VCaP (cell line): ENCODE measurements at regions not wholly inside any gene's neighbourhood (a gene's known extent, or its start where the extent isn't known, plus 50 kb on each side); places are given as distances from the start of the nearest gene placed in this dataset.
A peak's percentile ranks its signal among the peaks of the same experiment; 100 is the strongest.

Source experiments
- H3K27ac ChIP-seq: fragments of 450-650 bp; 2 replicates; pipeline ENCODE4 v1.5.1; 2017
- CTCF ChIP-seq: fragments of 450-650 bp; conservative IDR thresholded peaks from 2 replicates; pipeline ENCODE4 v1.5.1; 2017; ENCODE audit warnings: mild to moderate bottlenecking, moderate library complexity

DNA sequence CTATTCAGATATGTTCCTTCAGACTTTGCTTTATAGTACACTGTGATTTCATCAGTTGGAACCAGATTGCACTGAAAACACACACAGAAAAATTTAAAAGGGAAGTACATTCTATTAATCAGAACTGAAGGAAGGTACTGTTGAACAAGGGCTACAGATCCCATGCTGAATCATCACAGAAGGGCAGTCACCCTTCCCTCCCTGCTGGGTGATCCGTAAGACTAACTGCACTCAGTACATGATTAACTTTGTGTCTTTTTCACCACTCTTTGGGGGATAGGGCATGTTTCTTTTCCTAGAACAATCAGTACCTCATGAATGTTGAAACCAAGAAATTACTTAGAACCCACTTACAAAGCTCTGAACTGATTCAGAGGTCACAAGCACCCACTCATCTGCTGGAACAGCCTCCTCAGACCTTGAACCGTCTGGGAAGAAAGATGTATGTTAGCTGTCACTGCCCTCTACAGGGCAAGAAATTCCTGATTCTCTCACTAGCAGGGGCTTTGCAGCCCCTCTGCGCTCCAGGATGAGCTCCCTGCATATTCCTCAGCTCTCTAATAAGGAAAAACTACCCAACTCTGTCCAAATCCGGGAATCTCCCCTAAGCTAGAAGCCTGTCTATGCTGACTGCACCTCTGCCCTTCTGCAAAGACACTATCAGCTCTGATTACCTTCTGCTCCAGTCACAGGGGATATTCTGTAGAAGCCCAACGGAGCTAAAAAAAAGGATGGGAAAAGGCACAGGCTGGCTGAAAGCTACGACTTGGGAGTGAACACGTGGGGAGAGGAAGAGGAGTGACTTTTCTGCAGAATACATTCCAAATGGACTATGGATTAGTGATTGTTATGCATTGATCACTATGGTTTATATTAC, 51.0 kb downstream of the IARS1 start:
- no peak overlapping the region for H3K27ac ChIP-seq
- 0 out of 2 replicates have a peak, but pooled peaks have one; percentile 20 for TF ChIP-seq CTCF

GRCh38 chr9:92236915-92237314, 56.6 kb downstream of the IARS1 start:
- no peak overlapping the region for H3K27ac ChIP-seq
- no peak for TF ChIP-seq CTCF

- TF ChIP-seq CTCF: no peak
- no peak overlapping the region for H3K27ac ChIP-seq
Measured at GRCh38 chr9:92236465-92236864, 57.0 kb downstream of the IARS1 start.

GRCh38 chr9:92234514-92234913, 59.0 kb downstream of the IARS1 start:
- no peak overlapping the region for H3K27ac ChIP-seq
- TF ChIP-seq CTCF: no peak

DNA sequence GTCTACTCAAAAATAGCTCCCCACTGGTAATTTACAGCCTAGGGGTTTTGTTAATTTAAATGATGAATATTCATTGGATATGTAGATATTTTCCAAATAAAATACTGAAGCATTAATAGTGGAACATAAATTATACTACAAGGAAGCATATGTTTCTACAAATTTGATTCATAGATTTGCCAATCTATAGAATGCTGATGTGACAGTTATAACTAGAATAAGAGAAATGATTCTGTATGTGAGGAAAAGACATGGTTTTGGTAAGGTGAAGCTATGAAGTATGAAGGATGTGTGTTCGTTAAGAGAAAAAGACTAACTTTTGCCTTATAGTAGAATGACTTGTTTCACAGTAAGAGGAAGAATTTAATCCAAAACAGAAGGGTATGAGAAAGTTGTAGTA, 61.3 kb downstream of the IARS1 start:
- TF ChIP-seq CTCF: no peak
- H3K27ac ChIP-seq: no peak overlapping the region

DNA sequence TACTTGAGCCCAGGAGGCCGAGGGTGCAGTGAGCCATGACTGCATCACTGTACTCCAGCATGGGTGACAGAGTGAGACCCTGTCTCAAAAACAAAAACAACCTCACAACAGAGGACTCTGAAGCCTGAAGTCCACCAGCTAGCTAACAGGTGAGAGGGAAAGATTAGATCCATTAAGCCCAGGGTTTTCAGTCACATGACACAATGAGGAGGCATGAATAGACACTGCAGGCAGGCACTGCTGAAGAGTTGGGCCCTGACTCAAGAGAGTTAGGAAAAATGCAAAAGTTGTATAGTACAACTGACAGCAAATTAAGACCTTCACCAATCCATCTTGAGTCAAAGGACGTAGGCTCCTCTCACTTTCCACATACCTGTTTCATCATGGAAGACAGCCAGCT, 64.9 kb downstream of the IARS1 start:
- no peak for TF ChIP-seq CTCF
- H3K27ac ChIP-seq: no peak overlapping the region

DNA sequence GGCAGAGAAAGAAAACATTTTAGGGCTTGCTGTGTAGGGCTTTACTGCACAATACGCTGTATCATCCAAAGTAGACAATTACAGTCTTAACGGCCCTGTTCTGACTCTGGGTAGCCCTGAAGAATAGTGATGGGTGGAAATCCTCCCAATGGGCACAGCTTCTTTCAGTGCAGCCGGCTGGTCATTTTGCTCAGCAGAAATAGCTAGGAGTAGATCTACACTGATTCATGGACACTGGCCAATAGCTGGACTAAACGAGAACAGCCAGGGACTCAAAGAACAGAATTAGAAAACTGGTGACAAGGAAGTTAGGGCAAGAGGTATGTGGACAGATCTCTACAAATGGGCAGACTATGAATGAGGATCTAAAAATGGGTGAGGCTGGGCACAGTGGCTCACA, 69.3 kb downstream of the IARS1 start:
- H3K27ac ChIP-seq: no peak overlapping the region

More for the DNA sequence above, 69.3 kb downstream of the IARS1 start:
- TF ChIP-seq CTCF: no peak
